ENCODE measurements at regions not wholly inside any gene's neighbourhood (a gene's known extent, or its start where the extent isn't known, plus 50 kb on each side); places are given as distances from the start of the nearest gene placed in this dataset.
"Not testable (repeated sequence)": the region's sequence is repeated elsewhere in the genome, so short reads cannot be mapped to it uniquely, and the experiment has no call there.

- no peak for DNase-seq
These were observed 135.8 kb upstream of the AFDN start for GRCh38 chr6:167690931-167691330.

- no peak for DNase-seq
These were observed 135.0 kb upstream of the AFDN start for GRCh38 chr6:167691533-167692312.

- not testable (repeated sequence) for DNase-seq
These were observed 133.2 kb upstream of the AFDN start for GRCh38 chr6:167693478-167693877.

GRCh38 chr6:167695831-167696230 lies 130.9 kb upstream of the AFDN start:
- no peak for DNase-seq

- no peak for DNase-seq
These were observed 130.4 kb upstream of the AFDN start for GRCh38 chr6:167696296-167696695.

DNA sequence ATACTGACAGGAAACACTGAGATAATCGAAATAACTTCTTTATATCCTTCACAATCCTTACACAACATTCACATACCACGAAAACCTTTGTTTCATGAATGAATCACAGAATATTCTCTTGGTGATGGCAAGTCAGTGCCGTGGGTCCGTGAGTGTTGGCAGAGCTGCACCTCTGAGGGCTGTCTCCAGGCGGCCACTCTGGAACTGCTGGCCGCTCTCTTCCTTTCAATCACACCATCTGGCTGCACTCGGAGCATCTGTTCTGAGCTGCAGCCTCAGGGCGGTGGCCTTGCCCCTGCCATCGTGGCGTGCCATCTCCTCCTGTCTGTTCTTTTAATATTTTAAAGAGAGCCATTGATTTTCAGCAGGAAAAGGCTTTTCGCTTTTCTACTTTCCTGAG lies 129.4 kb upstream of the AFDN start:
- DNase-seq = no peak

- no peak for DNase-seq
These were observed 128.2 kb upstream of the AFDN start for GRCh38 chr6:167698540-167698939.

GRCh38 chr6:167699141-167699931 lies 127.4 kb upstream of the AFDN start:
- peak; percentile 67 for DNase-seq

- no peak for DNase-seq
These were observed 126.5 kb upstream of the AFDN start for GRCh38 chr6:167700199-167700598.

GRCh38 chr6:167701010-167701409 lies 125.7 kb upstream of the AFDN start:
- no peak for DNase-seq

DNA sequence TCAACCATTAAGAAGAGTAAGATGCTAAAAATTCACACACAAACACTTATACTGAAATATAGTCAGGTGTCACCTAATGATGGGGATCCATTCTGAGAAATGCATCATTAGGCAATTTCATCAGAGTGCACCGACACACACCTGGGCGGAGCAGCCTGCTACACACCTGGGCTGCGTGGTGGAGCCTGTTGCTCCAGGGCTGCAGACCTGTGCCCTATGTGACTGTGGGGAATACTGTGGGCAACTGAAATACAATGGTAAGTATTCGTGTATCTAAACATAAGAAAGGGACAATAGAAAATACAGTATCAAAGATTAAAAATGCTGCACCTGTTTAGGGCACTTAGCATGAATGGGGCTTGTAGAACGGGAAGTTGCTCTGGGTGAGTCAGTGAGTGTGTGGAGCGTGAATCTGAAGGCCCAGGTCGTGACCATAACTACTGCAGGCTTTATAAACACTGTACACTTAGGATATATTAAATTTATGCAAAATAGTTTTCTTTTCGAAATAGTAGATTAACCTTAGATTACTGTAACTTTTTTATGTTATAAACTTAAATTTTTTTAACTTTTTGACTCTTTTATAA lies 124.4 kb upstream of the AFDN start:
- DNase-seq = peak; percentile 15

DNA sequence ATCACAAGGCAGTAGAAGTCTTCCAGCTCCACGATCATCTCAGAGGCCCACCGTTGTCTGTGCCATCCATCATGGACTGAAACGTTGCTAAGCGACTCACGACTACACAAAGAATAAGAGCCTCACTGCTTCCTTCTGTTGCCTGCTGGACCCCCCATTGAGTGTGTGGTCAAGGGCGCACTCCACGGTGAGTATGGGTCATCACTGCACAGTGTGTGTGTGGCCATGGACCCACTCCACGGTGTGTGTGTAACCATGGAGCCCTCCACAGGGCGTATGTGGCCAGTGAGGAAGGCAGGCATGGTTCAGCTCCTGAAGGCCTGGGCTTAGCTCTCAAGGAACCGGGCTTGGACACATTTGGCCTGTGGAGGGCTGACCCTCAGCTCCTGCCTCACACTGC lies 123.4 kb upstream of the AFDN start:
- no peak for DNase-seq

DNA sequence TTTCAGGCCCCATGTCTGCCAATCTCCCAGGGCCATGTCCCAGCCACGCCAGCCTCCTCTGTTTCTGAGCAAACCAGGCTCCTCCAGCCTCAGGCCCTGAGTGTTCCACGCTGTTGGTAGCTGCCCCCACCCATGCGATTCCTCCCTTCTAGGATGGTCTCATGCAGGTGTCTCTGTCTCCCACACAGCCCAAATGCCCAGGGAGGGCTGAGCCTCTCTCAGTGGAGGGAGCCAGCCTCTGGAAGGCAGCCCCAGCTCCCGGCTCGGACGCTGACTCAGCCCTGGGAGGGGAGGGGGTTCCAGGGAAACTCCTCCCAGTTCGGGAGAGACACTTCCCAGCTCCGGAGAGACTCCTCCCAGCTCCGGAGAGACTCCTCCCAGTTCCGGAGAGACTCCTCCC lies 122.9 kb upstream of the AFDN start:
- DNase-seq = no peak

GRCh38 chr6:167704396-167704901 lies 122.3 kb upstream of the AFDN start:
- no peak for DNase-seq

- no peak for DNase-seq
These were observed 121.4 kb upstream of the AFDN start for GRCh38 chr6:167705211-167705750.

GRCh38 chr6:167706313-167707109 lies 120.2 kb upstream of the AFDN start:
- DNase-seq = peak; percentile 40

DNA sequence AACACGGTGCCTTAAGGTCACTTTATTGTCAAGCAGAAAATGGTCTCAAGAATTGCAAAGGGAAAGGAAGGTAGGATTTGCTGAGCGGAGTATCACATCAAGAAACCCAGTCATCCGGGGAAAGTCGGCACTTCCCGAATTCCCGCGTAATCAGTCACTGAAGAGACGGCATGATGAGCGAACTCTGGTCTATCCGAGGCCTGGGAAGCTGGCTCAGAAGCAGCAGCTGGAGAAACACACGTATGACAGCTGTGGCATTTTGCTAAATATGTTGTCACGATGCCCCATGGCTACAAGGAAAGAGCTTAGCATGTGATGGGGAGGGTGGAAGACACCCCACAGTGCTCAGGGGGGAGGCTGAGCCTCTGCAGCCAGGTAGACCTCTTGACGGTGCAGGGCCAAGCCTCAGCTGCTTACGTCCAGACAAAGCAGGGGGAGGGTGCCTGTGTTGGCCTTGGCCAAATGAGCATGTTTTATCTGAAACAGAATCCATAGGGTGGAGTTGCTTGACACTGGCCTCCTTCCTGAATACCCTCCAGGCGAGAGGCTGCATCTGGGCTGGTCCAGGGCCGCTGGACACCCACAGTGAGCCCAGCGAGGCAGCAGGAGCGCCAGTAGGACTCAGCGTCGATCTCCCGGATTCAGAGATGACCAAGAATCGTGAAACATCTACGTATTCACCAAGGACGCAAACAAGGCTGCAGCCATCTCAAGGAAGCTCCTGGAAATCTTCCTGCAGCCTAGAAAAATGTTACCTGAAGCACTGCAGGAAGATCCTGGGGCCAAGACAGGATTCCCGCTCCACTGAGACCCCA lies 118.8 kb upstream of the AFDN start:
- no peak for DNase-seq

DNA sequence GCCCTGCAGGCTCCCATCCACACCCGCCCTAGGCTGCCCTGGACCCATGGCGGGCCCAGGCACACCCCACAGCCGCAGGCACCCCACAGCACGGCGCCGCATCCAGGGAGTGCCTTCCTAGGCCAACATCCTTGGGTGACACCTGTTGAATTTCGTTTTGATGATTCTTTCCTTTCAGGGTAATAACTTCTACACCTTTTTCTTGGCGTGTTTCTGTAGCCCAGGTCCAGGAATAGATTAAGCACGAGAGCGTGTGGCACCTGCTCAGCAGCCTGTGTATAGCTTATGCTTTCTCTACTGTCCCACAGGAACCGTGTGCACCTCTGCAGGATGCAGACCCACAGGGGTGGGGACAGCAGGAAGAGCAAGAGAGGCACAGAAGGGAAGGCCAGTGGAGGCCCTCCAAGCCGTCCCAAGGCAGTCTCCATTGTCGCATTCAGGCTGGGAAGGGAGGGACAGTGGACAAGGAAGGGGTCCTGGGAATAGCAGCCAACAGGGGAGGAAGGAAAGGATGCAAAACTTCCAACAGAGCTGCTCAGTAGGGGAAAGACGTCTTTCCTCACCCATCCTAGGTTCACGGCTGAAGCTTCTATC lies 118.1 kb upstream of the AFDN start:
- no peak for DNase-seq

DNA sequence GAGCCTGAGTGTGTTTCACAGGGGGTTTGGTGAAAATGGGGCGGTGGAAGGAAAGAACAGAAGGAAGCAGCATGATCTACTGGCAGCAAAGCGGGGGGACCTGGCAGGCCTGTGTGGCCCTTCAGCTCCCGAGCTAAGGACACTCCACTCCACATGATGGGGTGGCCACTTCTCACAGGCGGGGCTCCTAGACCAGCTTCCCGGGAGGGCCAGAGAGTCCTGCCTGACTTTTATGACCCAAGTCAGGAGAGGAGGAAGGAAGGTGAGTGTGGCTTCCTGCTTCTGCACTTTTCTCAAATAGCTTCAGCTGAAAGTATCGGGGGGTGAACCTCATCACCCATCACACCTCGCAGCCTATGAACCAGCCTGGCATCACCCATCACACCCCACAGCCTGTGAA lies 117.5 kb upstream of the AFDN start:
- no peak for DNase-seq

DNA sequence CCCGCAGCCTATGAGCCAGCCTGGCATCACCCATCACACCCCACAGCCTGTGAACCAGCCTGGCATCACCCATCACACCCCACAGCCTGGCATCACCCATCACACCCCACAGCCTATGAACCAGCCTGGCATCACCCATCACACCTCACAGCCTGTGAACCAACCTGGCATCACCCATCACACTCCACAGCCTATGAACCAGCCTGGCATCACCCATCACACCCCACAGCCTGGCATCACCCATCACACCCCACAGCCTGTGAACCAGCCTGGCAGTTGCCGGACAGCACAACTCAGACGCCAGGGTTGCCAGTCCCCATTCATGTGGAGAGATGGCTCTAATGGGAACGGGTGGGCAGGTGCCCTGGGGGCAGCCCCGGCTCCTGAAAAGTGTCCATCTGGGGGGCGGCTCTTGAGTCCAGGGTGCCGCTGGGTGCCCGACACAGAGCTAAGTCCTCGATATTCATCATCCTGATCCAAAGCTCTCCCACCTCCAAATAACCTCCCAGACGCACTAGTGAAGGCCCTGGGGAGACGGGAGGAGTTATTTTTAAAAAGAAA lies 116.9 kb upstream of the AFDN start:
- not testable (repeated sequence) for DNase-seq

- DNase-seq = no peak
These were observed 116.3 kb upstream of the AFDN start for GRCh38 chr6:167710363-167710920.

Data from CD4-positive, alpha-beta T cell treated with Interferon gamma for 1 hour (primary cell).